ENCODE measurements at regions not wholly inside any gene's neighbourhood (a gene's known extent, or its start where the extent isn't known, plus 50 kb on each side); places are given as distances from the start of the nearest gene placed in this dataset.
"Not testable (repeated sequence)": the region's sequence is repeated elsewhere in the genome, so short reads cannot be mapped to it uniquely, and the experiment has no call there.

GRCh38 chr18:39167990-39168389 is 1602.4 kb upstream of the CELF4 start:
- Histone ChIP-seq H3K27me3 (replicated peaks) (no peaks in the 10 kb centered on the region), H3K4me1 (replicated peaks) (no peaks in the 10 kb centered on the region), H3K27ac (no peak overlapping the region), H3K4me3 (no peak overlapping the region), H3K36me3 (no peaks in the 10 kb centered on the region), H3K9me3 (replicated peaks) (peaks cover 4% of the 10 kb centered on the region; the same call in 1 of the 2 replicates)
- DNase-seq (ENCODE audit: low read depth in 1 of 2, low spot score in 2 of 2), result no peak

GRCh38 chr18:39166776-39167175 is 1601.2 kb upstream of the CELF4 start:
- H3K9me3 ChIP-seq (replicated peaks), result no peaks in the 10 kb centered on the region; the same call in 1 of the 2 replicates
- DNase-seq (ENCODE audit: low read depth in 1 of 2, low spot score in 2 of 2), result no peak
- H3K4me3 ChIP-seq, result no peak overlapping the region
- no peak overlapping the region for H3K27ac ChIP-seq
- no peaks in the 10 kb centered on the region for H3K27me3 ChIP-seq (replicated peaks)
- no peaks in the 10 kb centered on the region for H3K4me1 ChIP-seq (replicated peaks)
- H3K36me3 ChIP-seq, result no peaks in the 10 kb centered on the region

- no peaks in the 10 kb centered on the region for H3K27me3 ChIP-seq (replicated peaks)
- no peak overlapping the region for H3K4me3 ChIP-seq
- no peaks in the 10 kb centered on the region for H3K4me1 ChIP-seq (replicated peaks)
- H3K27ac ChIP-seq, result no peak overlapping the region
- no peaks in the 10 kb centered on the region for H3K36me3 ChIP-seq
- no peak for DNase-seq (ENCODE audit: low read depth in 1 of 2, low spot score in 2 of 2)
- no peaks in the 10 kb centered on the region; the same call in 1 of the 2 replicates for H3K9me3 ChIP-seq (replicated peaks)
Measured at GRCh38 chr18:39162013-39162827, 1596.6 kb upstream of the CELF4 start.

GRCh38 chr18:39149211-39149806 is 1583.7 kb upstream of the CELF4 start:
- Histone ChIP-seq H3K27me3 (replicated peaks) (no peaks in the 10 kb centered on the region), H3K27ac (no peak overlapping the region), H3K4me3 (no peak overlapping the region), H3K4me1 (replicated peaks) (no peaks in the 10 kb centered on the region), H3K9me3 (replicated peaks) (0 out of 2 replicates have a peak, but pooled peaks cover 6% of the 10 kb centered on the region), H3K36me3 (no peaks in the 10 kb centered on the region)
- peak in 1 of 2 experiments; percentile 0 for DNase-seq (ENCODE audit: low read depth in 1 of 2, low spot score in 2 of 2)

GRCh38 chr18:39134255-39134654 is 1568.7 kb upstream of the CELF4 start:
- Histone ChIP-seq H3K27me3 (replicated peaks) (no peaks in the 10 kb centered on the region), H3K9me3 (replicated peaks) (no peaks in the 10 kb centered on the region; the same call in 1 of the 2 replicates), H3K36me3 (no peaks in the 10 kb centered on the region), H3K4me3 (no peak overlapping the region), H3K27ac (no peak overlapping the region), H3K4me1 (replicated peaks) (no peaks in the 10 kb centered on the region)
- DNase-seq (ENCODE audit: low read depth in 1 of 2, low spot score in 2 of 2), result no peak

- not testable (repeated sequence) for H3K27ac ChIP-seq; H3K4me3 ChIP-seq; H3K9me3 ChIP-seq (replicated peaks); DNase-seq (ENCODE audit: low read depth in 1 of 2, low spot score in 2 of 2); H3K27me3 ChIP-seq (replicated peaks); H3K36me3 ChIP-seq; H3K4me1 ChIP-seq (replicated peaks)
Measured at GRCh38 chr18:39127538-39127937, 1561.9 kb upstream of the CELF4 start.

GRCh38 chr18:39113790-39114189 is 1548.2 kb upstream of the CELF4 start:
- no peaks in the 10 kb centered on the region for H3K36me3 ChIP-seq
- no peak overlapping the region for H3K4me3 ChIP-seq
- H3K9me3 ChIP-seq (replicated peaks), result peaks cover 6% of the 10 kb centered on the region; the same call in 1 of the 2 replicates
- DNase-seq (ENCODE audit: low read depth in 1 of 2, low spot score in 2 of 2), result no peak
- no peak overlapping the region for H3K27ac ChIP-seq
- H3K4me1 ChIP-seq (replicated peaks), result no peaks in the 10 kb centered on the region
- H3K27me3 ChIP-seq (replicated peaks), result no peaks in the 10 kb centered on the region

GRCh38 chr18:39105104-39105503 is 1539.5 kb upstream of the CELF4 start:
- Histone ChIP-seq H3K27me3 (replicated peaks) (no peaks in the 10 kb centered on the region), H3K4me3 (no peak overlapping the region), H3K4me1 (replicated peaks) (no peaks in the 10 kb centered on the region), H3K36me3 (no peaks in the 10 kb centered on the region), H3K27ac (no peak overlapping the region), H3K9me3 (replicated peaks) (no peaks in the 10 kb centered on the region)
- DNase-seq (ENCODE audit: low read depth in 1 of 2, low spot score in 2 of 2), result no peak

- DNase-seq (ENCODE audit: low read depth in 1 of 2, low spot score in 2 of 2), result no peak
Measured at GRCh38 chr18:39072970-39073369, 1507.4 kb upstream of the CELF4 start.

GRCh38 chr18:39062426-39062825 is 1496.8 kb upstream of the CELF4 start:
- H3K4me1 ChIP-seq (replicated peaks), result no peaks in the 10 kb centered on the region
- no peak for DNase-seq (ENCODE audit: low read depth in 1 of 2, low spot score in 2 of 2)
- H3K9me3 ChIP-seq (replicated peaks), result peaks cover 3% of the 10 kb centered on the region
- H3K27me3 ChIP-seq (replicated peaks), result no peaks in the 10 kb centered on the region
- no peaks in the 10 kb centered on the region for H3K36me3 ChIP-seq
- H3K27ac ChIP-seq, result no peak overlapping the region
- H3K4me3 ChIP-seq, result no peak overlapping the region

More at GRCh38 chr18:39072970-39073369, 1507.4 kb upstream of the CELF4 start:
- Histone ChIP-seq H3K36me3 (no peaks in the 10 kb centered on the region), H3K9me3 (replicated peaks) (peaks cover 9% of the 10 kb centered on the region), H3K27ac (no peak overlapping the region), H3K4me3 (no peak overlapping the region), H3K4me1 (replicated peaks) (no peaks in the 10 kb centered on the region), H3K27me3 (replicated peaks) (no peaks in the 10 kb centered on the region)

- H3K4me1 ChIP-seq (replicated peaks), result no peaks in the 10 kb centered on the region
- H3K27ac ChIP-seq, result no peak overlapping the region
- H3K9me3 ChIP-seq (replicated peaks), result peaks cover 17% of the 10 kb centered on the region
- H3K36me3 ChIP-seq, result no peaks in the 10 kb centered on the region
- H3K27me3 ChIP-seq (replicated peaks), result no peaks in the 10 kb centered on the region
- no peak overlapping the region for H3K4me3 ChIP-seq
- DNase-seq (ENCODE audit: low read depth in 1 of 2, low spot score in 2 of 2), result no peak
Measured at GRCh38 chr18:39058386-39059000, 1492.9 kb upstream of the CELF4 start.

GRCh38 chr18:39057423-39058064 is 1491.9 kb upstream of the CELF4 start:
- Histone ChIP-seq H3K9me3 (replicated peaks) (peaks cover 17% of the 10 kb centered on the region), H3K27me3 (replicated peaks) (no peaks in the 10 kb centered on the region), H3K36me3 (no peaks in the 10 kb centered on the region), H3K27ac (no peak overlapping the region), H3K4me3 (no peak overlapping the region), H3K4me1 (replicated peaks) (no peaks in the 10 kb centered on the region)
- DNase-seq (ENCODE audit: low read depth in 1 of 2, low spot score in 2 of 2), result no peak

GRCh38 chr18:39053571-39053970 is 1488.0 kb upstream of the CELF4 start:
- no peak overlapping the region for H3K27ac ChIP-seq
- no peaks in the 10 kb centered on the region for H3K36me3 ChIP-seq
- no peaks in the 10 kb centered on the region for H3K27me3 ChIP-seq (replicated peaks)
- H3K4me1 ChIP-seq (replicated peaks), result no peaks in the 10 kb centered on the region
- no peak overlapping the region for H3K4me3 ChIP-seq
- DNase-seq (ENCODE audit: low read depth in 1 of 2, low spot score in 2 of 2), result no peak
- peaks cover 24% of the 10 kb centered on the region for H3K9me3 ChIP-seq (replicated peaks)

- Histone ChIP-seq H3K27ac (no peak overlapping the region), H3K4me3 (no peak overlapping the region)
- no peak for DNase-seq (ENCODE audit: low read depth in 1 of 2, low spot score in 2 of 2)
Measured at GRCh38 chr18:39051013-39051412, 1485.4 kb upstream of the CELF4 start.

More at GRCh38 chr18:39051013-39051412, 1485.4 kb upstream of the CELF4 start:
- peaks cover 26% of the 10 kb centered on the region for H3K9me3 ChIP-seq (replicated peaks)
- H3K36me3 ChIP-seq, result no peaks in the 10 kb centered on the region
- no peaks in the 10 kb centered on the region for H3K4me1 ChIP-seq (replicated peaks)
- no peaks in the 10 kb centered on the region for H3K27me3 ChIP-seq (replicated peaks)
